IMR-90 (cell line): ENCODE measurements at regions not wholly inside any gene's neighbourhood (a gene's known extent, or its start where the extent isn't known, plus 50 kb on each side); places are given as distances from the start of the nearest gene placed in this dataset.

Experiments
- BHLHE40 ChIP-seq: fragments of 150-350 bp; IDR thresholded peaks from 2 replicates; pipeline ENCODE4 v1.6.1; 2016; ENCODE audit warnings: mild to moderate bottlenecking, low read depth, low read length
- CHD1 ChIP-seq: IDR thresholded peaks from 2 replicates; pipeline ENCODE4 v1.6.1; 2012; ENCODE audit warnings: low read depth, low read length, improper control_type of control experiment
- CTCF ChIP-seq: conservative IDR thresholded peaks from 2 replicates; pipeline ENCODE4 v1.5.1; 2012; ENCODE audit warnings: mild to moderate bottlenecking, low read depth, low read length, improper control_type of control experiment
- POLR2A ChIP-seq: IDR thresholded peaks from 2 replicates; pipeline ENCODE4 v1.6.1; 2012; ENCODE audit warnings: mild to moderate bottlenecking, low read depth, low read length

DNA sequence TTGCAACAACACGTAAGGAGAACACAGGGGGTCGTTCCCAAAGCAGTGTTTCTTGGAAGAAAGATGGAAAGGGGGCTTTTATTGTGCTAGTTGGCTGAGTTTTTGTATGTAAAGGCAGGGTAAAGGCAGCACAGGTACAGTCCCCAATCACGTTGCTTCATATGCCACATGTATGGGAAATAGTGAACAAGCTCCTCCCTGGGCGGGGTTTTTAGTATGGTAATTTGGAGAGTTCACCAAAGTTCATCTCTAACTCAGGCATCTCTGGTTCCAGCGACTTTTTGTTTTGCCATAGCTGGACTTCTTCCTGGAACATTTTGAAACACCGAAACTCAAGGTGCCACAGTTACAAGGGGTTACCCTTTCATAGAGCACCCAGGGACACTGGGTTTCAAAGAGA, 133.9 kb downstream of the CAAP1 start:
- TF ChIP-seq POLR2A (no peak), CTCF (no peak), CHD1 (no peak), BHLHE40 (no peak)
